T47D (cell line): ENCODE measurements at regions not wholly inside any gene's neighbourhood (a gene's known extent, or its start where the extent isn't known, plus 50 kb on each side); places are given as distances from the start of the nearest gene placed in this dataset.

ENCODE experiments used
- DNase-seq, 2 experiments: peaks; one replicate each; pipeline versions ENCODE4 v3.0.0 to v3.0.0-alpha.2; 2011 to 2012; ENCODE audit warnings: low read depth in 1 of 2, low spot score in 1 of 2
- JUND ChIP-seq: IDR thresholded peaks from 2 replicates; pipeline ENCODE4 v1.6.1; 2012; ENCODE audit warnings: low read depth
- in situ Hi-C: cut with HindIII; loops from 2 replicates; pipeline ENCODE4 v1.10.0; 2016; ENCODE audit warnings: low sequenced_read_pairs, low pct_unique_long_range_greater_than_20kb

- in situ Hi-C loops = no loop called here
- no peak for DNase-seq
- no peak for TF ChIP-seq JUND
Observed at GRCh38 chr11:11169715-11170351, 183.2 kb downstream of the CSNK2A3 start.

- in situ Hi-C loops = no loop called here
- TF ChIP-seq JUND = no peak
- DNase-seq = no peak
Observed at GRCh38 chr11:11167806-11168205, 185.2 kb downstream of the CSNK2A3 start.

GRCh38 chr11:11164334-11164690 lies 188.7 kb downstream of the CSNK2A3 start:
- TF ChIP-seq JUND = no peak
- in situ Hi-C loops = no loop called here

GRCh38 chr11:11163669-11164333 lies 189.2 kb downstream of the CSNK2A3 start:
- in situ Hi-C loops = no loop called here
- no peak for TF ChIP-seq JUND
- no peak for DNase-seq

More at GRCh38 chr11:11164334-11164690, 188.7 kb downstream of the CSNK2A3 start:
- DNase-seq = no peak

- in situ Hi-C loops = no loop called here
- TF ChIP-seq JUND = no peak
- peak in 1 of 2 experiments; percentile 12 for DNase-seq
Observed at GRCh38 chr11:11163236-11163635, 189.8 kb downstream of the CSNK2A3 start.

GRCh38 chr11:11157185-11157584 lies 195.9 kb downstream of the CSNK2A3 start:
- no peak for TF ChIP-seq JUND
- DNase-seq = peak; percentile 16 to 49
- in situ Hi-C loops = no loop called here

- DNase-seq = no peak
- in situ Hi-C loops = no loop called here
- no peak for TF ChIP-seq JUND
Observed at GRCh38 chr11:11155962-11156815, 196.9 kb downstream of the CSNK2A3 start.

- DNase-seq = no peak
- in situ Hi-C loops = no loop called here
- TF ChIP-seq JUND = no peak
Observed at GRCh38 chr11:11152877-11153276, 200.2 kb downstream of the CSNK2A3 start.

- DNase-seq = no peak
- TF ChIP-seq JUND = no peak
- in situ Hi-C loops = no loop called here
Observed at GRCh38 chr11:11149671-11150459, 203.2 kb downstream of the CSNK2A3 start.

GRCh38 chr11:11148596-11148995 lies 204.5 kb downstream of the CSNK2A3 start:
- in situ Hi-C loops = no loop called here
- TF ChIP-seq JUND = no peak
- DNase-seq = no peak

GRCh38 chr11:11148104-11148509 lies 204.9 kb downstream of the CSNK2A3 start:
- in situ Hi-C loops = no loop called here
- no peak for TF ChIP-seq JUND
- DNase-seq = peak; percentile 39 to 86

GRCh38 chr11:11146830-11147229 lies 206.2 kb downstream of the CSNK2A3 start:
- in situ Hi-C loops = no loop called here
- DNase-seq = no peak

More at GRCh38 chr11:11146830-11147229, 206.2 kb downstream of the CSNK2A3 start:
- TF ChIP-seq JUND = no peak
